HG03280 (cell line): ENCODE measurements at regions not wholly inside any gene's neighbourhood (a gene's known extent, or its start where the extent isn't known, plus 50 kb on each side); places are given as distances from the start of the nearest gene placed in this dataset.
"Not testable (repeated sequence)": the region's sequence is repeated elsewhere in the genome, so short reads cannot be mapped to it uniquely, and the experiment has no call there.

ENCODE experiments used
- ATAC-seq: cut with Tn5 transposase; IDR thresholded peaks from one replicate; pipeline ENCODE4 v1.9.1; 2021; ENCODE audit warnings: mild to moderate bottlenecking, moderate library complexity; ENCODE audit not compliant: unreplicated experiment

DNA sequence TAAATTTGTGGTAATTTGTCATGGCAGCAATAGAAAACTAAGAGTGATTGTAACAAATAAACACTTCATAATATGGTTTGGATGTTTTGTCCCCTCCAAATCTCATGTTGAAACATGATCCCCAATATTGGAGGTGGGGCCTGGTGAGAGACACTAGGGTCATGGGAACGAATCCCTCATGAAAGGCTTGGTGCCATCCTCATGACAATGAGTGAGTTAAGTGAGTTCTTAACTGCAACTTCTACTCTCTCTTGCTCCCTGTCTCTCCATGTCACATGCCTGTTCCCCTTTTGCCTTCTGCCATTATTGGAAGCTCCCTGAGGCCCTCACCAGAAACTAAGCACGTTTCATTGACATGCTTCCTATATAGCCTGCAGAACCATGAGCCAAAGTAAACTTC, 1233.2 kb downstream of the OLFM4 start:
- ATAC-seq: no peak

GRCh38 chr13:54263868-54264267, 1235.3 kb downstream of the OLFM4 start:
- ATAC-seq: no peak

DNA sequence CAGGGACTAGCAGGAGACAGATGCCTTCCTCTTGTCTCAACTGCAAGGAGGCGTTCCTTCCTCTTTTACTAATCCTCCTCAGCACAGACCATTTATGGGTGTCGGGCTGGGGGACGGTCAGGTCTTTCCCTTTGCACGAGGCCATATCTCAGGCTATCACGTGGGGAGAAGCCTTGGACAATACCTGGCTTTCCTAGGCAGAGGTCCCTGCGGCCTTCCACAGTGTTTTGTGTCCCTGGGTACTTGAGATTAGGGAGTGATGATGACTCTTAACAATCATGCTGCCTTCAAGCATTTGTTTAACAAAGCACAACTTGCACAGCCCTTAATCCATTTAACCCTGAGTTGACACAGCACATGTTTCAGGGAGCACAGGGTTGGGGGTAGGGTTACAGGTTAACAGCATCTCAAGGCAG, 1238.6 kb downstream of the OLFM4 start:
- not testable (repeated sequence) for ATAC-seq

DNA sequence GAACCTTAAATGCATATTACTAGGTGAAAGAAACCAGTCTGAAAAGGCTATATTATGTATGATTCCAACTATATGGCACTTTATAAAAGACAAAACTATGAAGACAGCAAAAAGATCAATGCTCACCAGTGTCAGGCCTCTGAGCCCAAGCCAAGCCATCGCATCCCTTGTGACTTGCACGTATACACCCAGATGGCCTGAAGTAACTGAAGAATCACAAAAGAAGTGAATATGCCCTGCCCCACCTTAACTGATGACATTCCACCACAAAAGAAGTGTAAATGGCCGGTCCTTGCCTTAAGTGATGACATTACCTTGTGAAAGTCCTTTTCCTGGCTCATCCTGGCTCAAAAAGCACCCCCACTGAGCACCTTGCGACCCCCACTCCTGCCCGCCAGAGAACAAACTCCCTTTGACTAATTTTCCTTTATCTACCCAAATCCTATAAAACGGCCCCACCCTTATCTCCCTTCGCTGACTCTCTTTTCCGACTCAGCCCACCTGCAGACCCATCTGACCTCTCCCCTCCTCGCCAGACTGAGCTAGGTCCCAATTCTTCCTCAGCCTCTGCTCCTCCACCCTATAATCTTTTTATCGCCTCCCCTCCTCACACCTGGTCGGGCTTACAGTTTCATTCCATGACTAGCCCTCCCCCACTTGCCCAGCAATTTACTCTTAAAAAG, 1239.5 kb downstream of the OLFM4 start:
- not testable (repeated sequence) for ATAC-seq

- no peak for ATAC-seq
Observed at GRCh38 chr13:54287062-54287764, 1258.6 kb downstream of the OLFM4 start.

GRCh38 chr13:54301085-54301484, 1272.5 kb downstream of the OLFM4 start:
- ATAC-seq: no peak

- no peak for ATAC-seq
Observed at GRCh38 chr13:54305377-54305776, 1276.8 kb downstream of the OLFM4 start.

- no peak for ATAC-seq
Observed at GRCh38 chr13:54312885-54313284, 1284.3 kb downstream of the OLFM4 start.

- no peak for ATAC-seq
Observed at GRCh38 chr13:54317722-54318121, 1289.1 kb downstream of the OLFM4 start.

DNA sequence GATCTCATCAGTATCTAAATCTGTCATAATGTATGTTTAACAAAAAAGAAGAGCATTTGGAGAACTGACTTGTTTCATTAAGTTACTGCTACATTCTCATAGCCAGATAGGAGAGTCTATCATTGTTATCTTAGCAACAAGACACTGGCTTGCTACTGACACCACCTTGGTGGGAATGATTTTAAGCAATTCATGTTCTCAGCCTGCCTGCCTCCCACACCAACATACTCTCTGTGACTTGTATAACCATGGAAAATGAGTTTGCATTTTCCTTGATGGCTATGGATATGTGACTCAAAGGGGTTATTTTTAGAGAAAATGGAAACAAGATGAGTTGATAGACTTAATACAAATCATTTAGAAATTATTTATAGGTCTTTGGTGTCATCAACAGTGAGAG, 1308.9 kb downstream of the OLFM4 start:
- no peak for ATAC-seq

DNA sequence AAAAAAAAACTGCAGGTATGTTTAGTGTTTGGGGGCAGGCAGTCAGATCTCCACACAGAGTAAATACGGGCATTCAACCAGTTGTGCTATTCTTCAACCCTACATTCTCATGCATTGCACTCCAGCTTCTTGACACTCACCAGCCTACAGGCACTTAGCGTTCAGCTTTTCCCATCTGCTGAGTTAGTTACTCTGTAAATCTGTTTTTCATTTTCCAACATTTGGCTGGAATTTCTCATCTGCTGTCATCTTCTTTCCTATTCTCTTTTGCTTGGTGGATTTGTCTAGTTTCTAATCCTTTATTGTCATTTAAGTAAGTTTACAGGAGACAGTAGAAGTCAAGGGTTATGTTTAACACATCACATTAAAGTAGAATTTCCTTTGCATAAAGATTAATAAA, 1318.9 kb downstream of the OLFM4 start:
- ATAC-seq: no peak

GRCh38 chr13:54356209-54356608, 1327.6 kb downstream of the OLFM4 start:
- no peak for ATAC-seq

DNA sequence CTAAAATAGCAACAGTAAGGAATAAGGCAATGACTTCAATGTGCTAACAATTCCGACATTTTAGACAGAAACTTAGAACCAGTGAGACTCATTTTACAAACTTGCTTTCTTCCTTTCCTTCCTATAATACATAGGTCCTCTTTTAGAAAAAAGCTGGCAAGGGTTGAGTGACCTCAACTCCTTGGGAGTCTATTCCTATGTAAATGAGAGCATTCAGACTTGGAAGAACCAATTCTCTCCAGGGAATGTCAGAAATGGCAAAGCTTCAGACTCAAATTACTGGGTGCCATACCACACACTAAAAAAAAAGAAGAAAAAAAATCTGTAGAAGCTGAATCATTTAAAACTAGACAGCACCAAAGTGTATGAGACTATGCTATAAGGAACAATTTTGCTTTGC, 1328.2 kb downstream of the OLFM4 start:
- no peak for ATAC-seq

DNA sequence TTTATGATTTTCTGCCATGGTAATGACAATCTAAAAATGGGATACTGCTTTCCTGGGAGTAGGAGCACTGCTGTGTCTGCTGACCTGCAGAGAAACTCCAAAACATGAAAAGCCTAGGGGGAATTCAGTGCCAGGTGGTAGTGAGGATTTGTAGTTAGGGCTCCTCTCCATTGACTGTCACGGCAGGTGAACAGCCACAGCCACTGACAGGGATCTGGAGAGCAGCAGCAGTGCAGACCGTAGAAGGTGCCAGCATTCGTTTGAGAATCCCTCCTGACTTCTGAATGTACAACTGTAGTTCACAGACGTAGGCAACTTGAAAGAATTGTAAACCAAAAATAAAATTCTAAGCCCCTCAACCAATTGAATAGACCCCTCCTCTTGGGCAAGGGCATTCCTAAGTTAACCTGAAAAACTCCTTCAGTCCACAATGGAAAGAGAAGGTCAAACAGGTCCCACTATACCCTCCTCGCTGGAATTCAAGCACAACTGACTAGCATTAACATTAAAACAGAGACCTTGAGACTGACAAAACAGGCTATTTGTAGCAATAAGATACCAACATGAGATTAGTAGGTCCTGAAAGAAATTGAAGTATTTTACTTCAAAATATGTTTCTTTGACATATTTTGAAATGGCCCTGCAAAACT, 1328.8 kb downstream of the OLFM4 start:
- ATAC-seq: no peak

- no peak for ATAC-seq
Observed at GRCh38 chr13:54361460-54361859, 1332.8 kb downstream of the OLFM4 start.

DNA sequence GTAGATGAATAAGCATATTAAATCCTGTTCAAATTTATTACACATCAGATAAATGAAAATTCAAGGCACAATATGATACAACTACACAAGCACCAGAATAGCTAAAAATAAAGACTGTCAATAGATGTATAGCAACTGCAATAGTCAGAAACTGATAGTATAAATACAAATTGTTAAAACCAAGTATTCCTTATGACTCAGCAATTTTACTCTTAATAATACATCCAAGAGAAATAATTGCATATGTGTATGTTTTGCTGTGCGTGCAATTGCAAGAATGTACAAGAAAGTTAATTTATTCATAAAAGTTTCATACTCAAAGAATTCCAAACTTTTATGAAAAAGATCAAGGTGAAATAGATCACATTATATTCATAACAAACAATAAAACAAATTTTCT, 1338.1 kb downstream of the OLFM4 start:
- no peak for ATAC-seq

DNA sequence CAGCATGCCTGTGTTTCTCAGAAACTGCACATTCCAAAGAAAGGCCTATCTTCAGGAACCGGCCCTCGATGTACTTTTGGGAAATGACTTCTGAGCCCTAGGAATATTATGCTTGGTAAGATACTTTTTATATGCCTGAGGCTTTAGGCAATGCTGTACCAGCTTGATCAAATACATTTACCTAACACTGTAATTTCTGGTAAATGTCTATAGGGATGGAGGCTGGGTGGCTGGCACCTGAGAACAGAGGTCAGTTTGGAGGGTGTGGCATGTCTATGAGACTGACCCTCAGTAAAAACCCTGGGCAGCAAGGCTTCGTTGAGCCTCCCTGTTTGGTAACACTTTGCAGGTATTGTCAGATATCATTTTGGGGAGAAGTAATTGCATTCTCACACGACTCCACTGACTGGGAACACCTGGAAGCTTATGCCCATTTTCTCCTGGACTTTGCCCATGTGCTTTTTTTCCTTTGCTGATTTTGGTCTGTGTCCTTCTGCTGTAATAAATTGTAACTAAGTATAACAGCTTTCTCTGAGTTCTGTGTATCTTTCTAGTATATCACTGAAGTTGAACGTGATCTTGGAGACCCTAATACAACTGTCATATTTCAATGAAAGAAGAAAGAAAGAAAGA, 1339.1 kb downstream of the OLFM4 start:
- no peak for ATAC-seq

DNA sequence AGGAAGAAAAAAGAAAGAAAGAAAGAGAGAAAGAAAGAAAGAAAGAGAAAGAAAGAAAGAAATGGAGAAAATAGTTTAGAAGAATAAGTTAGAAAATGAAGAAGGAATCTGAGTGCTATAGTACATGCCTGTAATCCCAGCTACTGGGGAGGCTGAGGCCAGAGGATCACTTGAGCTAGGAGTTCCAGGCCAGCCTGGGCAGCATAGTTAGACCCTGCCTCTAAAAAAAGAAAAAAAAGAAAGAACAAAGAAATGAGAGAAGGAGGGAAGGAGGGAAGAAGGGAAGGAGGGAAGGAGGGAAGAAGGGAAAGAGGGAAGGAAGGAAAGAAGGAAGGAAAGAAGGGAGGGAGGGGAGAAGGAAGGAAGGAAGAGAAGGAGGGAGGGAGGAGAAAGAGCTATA, 1339.8 kb downstream of the OLFM4 start:
- no peak for ATAC-seq

DNA sequence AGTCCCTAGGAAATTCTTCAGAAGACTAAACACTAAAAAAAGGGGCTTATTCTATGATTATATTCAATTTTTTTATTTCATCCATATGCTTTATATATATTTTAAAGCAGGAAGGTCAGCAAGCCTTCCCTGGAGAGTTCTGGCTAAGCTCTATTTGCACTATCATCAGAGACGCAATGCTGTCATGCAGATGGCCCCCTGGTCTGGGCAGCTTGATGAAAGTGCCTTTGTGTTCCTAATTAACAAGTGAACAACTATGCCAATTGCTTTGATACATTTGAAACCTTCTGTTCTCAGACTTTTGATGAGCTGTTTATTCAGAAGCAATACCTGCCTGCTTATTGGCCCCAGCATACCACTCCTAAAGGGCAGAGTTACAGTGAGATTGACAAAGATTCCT, 1344.6 kb downstream of the OLFM4 start:
- no peak for ATAC-seq

- ATAC-seq: no peak
Observed at GRCh38 chr13:54379461-54379860, 1350.8 kb downstream of the OLFM4 start.

DNA sequence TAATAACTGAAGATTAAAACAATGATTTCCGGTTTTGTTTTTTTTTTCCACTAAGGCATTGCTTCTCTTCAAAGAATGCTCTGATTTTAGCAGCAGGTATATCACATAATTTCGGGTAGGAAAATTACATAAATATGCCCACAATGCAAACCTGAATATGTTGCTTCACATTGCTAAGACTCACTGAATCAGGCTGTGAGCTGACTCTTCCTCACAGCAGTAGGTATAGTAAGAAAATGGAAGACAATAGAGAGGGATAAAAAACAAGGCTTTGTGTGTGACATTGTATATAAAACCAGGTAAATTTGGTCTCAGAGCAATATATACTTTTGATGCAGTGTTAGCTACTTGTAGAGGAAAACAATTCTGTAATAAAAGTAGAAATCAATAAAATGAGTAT, 1355.0 kb downstream of the OLFM4 start:
- no peak for ATAC-seq

GRCh38 chr13:54387625-54388024, 1359.0 kb downstream of the OLFM4 start:
- ATAC-seq: no peak
